NCI-H510A treated with DMSO at 0.1 percent for 48 hours (cell line): ENCODE measurements at regions not wholly inside any gene's neighbourhood (a gene's known extent, or its start where the extent isn't known, plus 50 kb on each side); places are given as distances from the start of the nearest gene placed in this dataset.
"Not testable (repeated sequence)": the region's sequence is repeated elsewhere in the genome, so short reads cannot be mapped to it uniquely, and the experiment has no call there.

ENCODE experiments used
- DNase-seq: peaks from one replicate; lab custom pipeline; 2025; lab: John Stamatoyannopoulos, UW

DNA sequence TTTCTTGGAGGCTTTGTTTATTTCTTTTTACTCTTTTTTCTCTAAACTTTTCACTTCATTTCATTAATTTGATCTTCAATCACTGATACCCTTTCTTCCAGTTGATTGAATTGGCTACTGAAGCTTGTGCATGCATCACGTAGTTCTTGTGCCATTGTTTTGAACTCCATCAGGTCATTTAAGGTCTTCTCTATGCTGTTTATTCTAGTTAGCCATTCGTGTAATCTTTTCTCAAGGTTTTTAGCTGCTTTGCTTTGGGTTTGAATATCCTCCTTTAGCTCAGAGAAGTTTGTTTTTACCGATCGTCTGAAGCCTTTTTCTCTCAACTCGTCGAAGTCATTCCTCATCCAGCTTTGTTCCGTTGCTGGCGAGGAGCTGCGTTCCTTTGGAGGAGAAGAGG is 189.9 kb downstream of the TTC6 start:
- DNase-seq = not testable (repeated sequence)

DNA sequence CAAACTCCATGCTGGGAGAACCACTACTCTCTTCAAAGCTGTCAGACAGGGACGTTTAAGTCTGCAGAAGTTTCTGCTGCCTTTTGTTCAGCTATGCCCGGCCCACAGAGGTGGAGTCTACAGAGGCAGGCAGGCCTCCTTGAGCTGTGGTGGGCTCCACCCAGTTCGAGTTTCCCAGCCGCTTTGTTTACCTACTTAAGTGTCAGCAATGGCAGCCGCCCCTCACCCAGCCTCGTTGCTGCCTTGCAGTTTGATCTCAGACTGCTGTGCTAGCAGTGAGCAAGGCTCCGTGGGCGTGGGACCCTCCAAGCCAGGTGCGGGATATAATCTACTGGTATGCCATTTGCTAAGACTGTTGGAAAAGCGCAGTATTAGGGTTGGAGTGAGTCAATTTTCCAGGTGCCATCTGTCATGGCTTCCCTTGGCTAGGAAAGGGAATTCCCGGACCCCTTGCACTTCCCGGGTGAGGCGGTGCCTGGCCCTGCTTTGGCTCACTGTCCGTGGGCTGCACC is 190.7 kb downstream of the TTC6 start:
- DNase-seq = not testable (repeated sequence)

DNA sequence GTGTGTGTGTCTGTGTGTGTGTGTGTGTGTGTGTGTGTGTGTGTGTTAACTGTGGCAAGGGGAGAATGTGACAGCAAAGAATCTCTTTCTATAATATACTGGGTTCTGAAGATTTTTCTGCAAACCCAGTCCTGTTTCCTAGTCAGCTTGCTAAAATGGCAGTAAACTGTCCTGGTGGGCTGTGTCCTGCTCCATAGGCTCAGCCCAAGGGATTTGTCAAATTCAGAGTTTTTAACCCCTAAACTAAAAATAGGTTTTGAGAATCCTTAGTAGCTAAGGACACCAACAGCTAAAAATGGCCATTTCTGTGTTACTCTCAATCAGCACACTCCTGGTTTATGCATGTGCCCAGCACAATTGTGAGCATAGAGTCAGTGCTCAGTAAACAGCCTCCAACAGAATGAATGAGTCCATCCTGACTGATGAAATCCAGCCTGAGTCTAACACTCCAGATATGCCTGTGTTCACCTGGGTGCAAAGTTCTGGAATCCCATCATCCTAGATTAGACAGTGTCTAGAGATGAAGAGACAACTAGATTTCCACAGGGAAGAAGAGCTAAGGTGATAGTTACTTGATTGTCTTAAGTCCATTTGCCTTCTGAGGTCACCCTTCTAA is 192.6 kb downstream of the TTC6 start:
- DNase-seq = no peak

DNA sequence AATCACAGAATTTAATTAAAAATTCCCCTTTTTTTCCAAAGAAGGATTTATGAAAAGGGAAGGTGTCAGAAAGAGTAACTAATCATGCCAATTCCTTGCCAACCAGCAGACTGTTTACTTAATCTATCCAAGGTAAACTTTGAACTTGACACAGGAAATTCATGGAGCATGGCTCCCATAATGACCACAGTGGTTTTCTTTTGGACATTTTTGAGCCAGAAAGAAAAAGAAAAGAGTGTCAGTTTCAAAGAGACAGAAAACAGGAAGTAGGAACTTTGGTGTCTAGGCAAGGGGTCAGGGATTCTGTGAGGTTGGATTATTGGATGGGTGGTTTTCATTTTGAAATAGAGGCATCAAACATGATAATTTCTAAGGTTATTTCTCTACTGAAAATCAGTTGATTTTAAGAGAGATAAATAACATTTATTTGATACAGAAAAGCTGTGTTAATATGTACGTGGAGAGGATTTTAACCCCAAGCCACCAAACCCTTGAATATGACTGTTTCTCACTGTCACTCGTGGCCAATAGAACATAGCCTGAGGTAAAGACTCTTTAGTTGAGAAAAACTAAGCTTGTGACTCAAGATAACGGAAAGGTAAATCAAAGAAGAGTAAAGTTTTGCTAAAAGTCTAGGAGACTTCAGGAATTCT is 196.1 kb downstream of the TTC6 start:
- DNase-seq = no peak

DNA sequence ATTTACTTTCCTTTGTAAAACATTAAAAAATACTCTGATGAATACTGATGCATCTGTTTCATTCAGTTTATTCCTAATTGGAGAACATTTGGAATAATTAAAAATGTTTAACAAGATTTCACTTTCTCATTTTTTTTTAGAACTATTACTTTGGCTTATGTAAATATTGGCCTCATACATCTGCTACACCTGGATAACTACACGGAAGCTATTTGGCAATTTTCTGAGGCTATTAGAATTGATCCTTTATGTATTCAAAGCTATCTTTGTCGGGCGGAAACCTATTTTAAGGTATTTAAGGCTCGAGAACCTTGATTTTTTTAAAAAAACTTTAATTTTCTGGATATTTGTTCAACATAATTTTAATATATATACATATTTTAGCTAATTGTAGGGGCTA is 196.7 kb downstream of the TTC6 start:
- no peak for DNase-seq

DNA sequence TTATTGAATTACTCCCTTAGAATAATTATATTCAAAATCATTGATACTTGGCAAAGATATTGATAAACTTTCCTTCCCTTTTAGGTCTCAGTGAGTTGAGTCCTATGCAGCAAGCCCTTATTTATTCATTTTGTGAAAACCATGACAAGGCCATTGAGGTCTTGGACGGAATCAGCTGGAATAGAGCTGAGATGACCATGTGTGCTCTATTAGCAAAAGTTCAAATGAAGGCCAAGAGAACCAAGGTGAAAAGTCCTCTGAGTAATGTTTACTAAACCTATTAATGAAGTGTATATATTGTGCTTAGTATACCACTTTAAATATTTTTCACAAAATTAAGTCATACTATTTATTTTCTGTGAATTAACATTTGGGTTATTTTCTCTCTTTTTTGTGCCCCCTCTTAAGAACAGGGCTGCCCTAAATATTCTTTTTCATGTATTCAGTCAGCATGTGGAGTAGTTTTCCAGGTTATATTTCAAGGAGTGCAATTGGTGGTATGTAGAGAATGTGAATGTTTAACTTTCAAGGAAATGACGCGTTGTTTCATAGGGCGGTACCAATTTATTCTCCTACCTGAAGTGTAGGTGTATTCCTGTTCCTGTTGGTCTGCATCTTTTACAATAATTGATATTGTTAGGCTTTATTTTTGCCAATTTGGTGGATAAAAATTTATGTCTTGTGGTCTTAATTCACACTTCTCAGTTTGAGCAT is 201.4 kb downstream of the TTC6 start:
- no peak for DNase-seq

DNA sequence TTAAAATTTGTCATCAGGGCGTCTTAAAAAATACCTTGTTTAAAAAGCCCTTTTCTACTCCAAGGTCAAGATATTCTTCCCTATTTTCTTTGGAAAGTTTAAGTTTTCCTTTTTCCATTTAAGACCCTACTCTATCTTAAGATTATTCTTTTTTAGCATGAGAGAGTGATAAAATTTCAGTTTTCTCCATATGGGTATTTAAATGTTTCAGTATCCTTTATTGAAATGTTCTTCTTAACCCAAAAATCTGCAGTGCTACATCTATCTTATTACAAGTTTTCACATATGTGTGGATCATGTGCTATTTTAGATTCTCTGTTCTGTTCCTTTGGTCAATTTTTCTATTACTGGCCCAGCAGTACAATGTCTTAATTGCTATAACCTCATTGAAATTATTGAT is 202.2 kb downstream of the TTC6 start:
- DNase-seq = no peak

DNA sequence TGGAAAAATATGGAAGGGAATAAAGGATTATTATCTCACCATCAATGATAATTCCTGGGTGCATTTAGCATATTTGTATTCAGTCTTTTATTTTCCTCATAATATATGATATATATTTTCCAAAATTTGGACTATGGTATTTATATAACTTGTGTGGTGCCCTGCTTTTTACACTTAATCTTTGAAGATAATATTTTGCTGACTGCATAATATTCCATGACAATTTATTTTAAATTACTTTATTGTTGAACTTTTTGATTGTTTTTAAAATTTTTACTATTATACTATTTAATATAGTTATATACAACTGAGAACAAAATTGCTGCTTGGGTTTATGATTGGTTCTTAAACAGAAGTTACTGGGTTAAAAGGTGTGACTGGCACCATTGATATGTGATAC is 212.3 kb downstream of the TTC6 start:
- DNase-seq = no peak

DNA sequence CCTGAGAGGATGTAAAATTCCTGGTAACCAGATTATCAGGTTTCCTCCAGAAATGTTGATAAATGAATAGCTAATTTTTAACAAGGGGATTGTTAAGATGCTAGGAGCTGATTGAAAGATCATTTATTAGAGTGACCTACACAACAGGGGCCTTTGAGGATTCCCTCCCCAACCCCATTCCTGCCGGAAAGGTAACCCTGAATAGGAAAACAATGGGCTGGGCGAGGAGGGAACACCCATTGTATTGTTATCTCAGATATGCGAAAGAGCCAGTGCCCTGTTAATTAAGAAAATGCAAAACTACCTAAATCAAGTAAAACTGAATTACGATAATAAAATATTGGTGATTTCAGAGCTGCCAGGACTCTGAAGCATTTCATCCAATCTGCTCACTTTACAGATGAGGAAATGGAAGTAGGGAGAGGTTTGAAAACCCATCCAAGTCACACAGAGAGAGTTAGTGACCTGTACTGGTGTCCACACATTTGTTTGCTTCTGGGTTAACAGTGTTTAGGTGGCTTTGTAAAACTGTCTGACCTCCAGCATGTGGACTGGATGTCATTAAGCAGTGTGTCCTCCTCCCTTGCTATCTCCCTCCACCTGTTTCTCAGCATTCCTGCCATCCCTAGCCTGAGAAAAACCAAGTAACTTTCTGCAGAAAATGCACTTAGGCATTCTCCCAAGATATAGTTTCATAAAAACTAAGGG is 214.8 kb downstream of the TTC6 start:
- DNase-seq = no peak

DNA sequence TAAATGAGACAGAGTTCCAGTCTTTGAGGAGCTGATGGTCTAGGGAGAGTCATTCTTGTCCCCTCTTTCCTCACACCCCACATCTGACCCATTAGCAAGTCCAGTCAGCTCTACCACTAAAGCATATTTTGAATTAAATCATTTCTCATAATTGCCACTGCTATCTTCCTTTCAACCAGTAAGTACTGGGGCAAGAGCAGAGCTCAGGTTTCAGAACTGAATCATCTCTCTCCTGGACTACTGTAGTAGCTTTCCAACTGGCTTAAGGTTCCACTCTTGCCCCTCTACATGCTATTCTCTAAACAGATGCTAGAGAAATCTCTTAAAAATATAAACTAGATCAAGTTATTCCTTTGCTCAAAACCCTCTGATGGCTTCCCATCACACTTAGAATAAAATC is 218.3 kb downstream of the TTC6 start:
- no peak for DNase-seq

DNA sequence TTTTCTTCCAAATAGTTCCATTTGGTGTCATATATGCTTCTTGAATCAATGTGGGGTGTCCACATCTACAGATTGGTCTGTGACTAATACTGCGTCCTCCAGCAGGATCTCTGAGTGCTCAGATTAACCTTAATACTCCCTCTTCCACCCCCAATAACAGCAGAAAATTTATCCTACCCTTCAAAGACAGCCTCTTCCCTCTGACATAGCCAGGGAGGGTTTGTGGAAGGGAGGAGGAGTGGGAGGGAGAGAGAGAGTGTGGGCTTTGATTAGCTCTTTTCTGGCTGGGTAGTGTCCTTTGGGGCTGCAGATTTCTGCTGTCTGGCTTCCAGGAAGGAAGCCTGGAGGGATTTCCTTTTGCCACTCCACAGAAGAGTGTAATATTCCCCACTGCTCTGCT is 220.7 kb downstream of the TTC6 start:
- DNase-seq = no peak

DNA sequence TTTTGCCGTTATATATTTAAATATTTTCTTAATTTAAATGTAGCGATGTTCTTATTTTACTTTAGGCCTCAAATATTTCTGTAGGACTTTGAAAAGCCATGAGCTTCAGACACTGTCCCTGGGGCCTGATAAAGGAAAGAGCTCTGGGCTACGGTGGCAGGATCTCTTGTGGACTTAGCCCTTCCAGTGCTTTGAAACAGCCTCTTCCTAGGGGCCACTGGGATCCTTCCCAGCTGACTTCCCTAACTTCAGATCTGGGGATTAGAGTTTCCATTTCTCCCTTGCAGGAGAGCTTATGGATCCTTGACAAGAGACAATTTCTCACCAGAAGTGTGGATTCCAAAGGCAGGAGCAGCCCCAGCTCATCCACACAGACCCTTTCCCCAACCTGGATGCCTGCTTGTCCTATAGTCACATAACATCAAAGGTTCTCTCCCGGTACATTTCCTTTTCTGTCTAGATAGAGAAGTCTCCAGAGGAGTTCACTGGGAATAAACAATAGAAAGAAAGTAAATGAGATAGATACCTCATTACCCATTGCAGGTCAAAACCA is 221.4 kb downstream of the TTC6 start:
- DNase-seq = no peak

DNA sequence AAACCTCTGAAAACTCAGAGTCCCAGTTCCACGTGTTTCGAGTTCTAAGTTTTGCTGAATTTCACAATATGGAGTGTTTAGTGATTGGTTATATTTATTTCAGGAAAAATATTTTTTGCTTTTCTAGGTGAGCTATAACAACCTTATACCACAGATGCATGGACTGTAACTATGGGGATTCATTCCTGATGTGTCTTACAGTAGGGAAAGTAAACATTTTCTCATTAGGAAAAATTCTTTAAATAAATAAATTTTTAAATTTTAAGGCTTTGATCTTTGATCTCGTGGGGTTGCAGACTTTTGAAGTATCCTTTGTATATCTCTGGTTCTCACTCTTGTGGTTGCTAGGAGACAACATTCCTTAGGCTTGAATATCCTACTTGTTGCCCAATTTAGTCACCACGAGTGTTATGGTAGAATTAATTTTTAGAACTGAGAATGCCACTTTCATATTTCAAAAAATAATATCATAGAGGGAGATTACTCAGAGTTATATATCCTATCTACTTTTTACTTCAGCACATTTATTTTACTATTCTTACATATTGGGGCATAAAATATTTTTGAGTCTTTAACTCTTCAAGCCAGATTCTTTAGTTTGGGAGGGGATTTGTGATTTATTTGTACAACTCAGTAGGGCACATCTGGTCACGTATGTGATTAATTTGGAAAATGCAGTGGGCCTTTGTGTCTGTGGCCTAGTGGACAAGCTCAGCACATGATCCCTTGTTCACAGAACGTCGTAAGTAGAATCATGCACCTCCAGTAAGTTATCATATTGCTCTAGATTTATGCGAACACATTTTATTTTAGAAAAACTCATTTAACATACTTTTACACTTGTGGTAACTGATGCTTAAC is 224.0 kb downstream of the TTC6 start:
- no peak for DNase-seq

DNA sequence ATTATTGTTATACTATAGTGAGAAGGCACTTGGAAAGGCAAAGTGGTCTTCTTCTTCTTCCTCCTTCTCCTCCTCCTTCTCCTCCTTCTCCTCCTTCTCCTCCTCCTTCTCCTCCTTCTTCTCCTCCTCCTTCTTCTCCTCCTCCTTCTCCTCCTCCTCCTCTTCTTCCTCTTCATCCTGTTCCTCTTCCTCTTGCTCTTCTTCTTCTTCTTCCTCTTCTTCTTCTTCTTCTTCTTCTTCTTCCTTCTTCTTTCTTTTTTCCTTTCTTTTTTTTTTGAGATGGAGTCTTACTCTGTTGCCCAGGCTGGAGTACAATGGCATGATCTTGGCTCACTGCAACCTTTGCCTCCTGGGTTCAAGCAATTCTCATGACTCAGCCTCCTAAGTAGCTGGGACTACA is 225.4 kb downstream of the TTC6 start:
- not testable (repeated sequence) for DNase-seq

DNA sequence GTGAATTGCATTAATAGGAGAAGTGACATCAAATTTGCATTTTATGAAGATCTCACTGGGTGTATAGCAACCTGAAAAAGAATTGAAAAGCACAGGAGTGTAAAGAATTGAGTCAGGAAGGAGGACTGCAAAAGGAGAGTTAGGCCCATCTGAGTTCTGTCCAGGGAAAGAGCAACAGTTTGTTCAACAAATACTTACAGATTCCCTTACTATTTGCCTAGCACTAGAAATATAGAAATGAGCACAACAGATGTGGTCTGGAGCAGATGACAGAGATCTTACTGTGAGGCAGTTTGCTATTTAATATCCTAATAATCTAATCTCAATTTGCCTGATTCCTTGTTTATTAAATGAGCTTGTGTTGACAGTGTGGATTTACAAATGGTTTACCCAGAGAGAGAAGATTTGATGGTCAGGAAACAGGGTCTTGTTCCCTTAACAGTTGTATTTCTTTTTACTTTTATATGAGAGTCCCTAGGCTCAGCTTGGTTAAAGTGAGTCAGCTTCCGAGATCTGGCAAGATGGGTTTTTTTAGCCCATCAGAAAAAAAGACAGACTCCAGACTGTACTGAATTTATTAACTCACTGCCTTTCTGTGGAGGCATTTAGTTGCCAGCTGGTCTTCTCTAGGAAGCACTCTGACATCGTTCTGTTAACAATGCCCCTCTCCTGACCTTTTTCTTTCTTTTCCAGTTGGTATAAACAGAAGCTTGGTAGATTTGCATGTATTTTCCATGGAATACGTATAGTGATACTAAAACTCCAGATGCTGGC is 229.7 kb downstream of the TTC6 start:
- no peak for DNase-seq

DNA sequence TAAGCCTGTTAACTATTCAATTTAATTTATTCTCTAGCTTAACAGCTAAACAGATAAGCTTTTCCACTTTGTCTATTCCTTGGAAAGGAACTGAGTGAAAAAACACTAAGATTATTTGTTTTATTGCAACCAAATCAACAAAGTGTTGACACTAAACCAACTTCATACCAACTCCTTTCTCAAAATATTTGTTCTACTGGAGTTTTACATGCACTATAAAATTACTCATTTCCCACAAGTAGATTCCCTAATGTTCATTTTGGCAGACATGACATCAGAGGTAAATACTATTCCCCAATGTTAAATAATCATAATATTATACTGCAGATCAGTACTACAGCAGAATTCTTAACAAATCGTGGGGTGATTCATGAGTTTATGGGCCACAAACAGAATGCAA is 231.4 kb downstream of the TTC6 start:
- no peak for DNase-seq

DNA sequence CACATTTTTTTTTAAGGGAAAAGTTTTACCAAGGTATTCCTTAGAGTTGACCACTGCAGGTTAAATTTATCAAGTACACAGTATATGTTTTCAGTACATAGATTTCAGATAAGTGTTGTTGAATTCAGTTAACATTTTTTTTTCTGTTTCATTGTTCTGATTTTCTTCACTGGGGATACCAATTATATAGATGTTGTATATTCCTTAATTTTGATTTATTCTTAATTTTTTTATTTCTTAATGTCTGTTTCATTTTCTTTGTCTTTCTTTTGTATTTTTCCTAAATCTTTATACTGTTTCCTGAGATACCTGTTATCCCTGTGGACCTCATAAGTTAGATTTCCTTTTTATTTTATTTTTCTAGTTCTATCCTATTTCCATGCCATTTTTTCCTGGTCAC is 234.8 kb downstream of the TTC6 start:
- no peak for DNase-seq

DNA sequence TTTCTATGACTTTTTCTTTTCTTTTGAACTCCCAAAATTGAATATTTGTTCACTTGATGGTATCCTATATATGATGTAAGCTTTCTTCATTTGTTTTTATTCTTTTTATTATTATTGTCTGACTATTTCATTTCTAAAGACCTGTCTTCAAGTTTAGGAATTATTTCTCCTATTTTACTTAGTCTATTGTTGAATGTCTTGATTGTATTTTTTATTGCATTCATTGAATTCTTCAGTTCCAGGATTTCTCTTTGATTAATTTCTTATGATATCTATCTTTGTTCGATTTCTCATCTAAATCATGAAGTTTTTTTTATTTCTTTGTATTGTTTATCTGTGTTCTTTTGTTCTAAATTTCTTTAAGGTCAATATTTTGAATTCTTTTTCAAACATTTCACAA is 238.8 kb downstream of the TTC6 start:
- DNase-seq = no peak

DNA sequence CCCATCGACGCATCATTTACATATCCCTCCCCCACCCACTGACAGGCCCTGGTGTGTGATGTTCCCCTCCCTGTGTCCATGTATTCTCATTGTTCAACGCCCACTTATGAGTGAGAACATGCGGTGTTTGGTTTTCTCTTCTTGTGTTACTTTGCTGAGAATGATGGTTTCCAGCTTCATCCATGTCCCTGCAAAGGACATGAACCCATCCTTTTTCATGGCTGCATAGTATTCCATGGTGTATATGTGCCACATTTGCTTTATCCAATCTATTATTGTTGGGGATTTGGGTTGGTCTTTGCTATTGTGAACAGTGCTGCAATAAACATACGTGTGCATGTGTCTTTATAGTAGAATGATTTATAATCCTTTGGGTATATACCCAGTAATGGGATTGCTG is 243.3 kb downstream of the TTC6 start:
- not testable (repeated sequence) for DNase-seq

DNA sequence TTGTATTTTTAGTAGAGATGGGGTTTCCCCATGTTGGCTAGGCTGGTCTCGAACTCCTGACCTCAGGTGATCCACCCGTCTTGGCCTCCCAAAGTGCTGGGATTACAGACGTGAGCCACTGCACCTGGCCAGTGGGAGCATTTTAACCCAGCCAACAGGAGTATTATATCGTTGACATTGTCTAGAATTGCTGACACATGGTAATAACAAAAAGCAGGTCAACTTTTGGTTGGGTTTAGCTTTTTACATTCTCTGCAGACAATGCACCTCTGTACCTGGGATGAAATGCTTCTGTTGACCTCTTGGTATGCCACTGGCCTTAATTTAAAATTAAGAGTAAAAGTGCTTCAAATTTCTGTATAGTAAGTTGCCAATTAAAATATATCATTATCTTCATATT is 245.6 kb downstream of the TTC6 start:
- DNase-seq = not testable (repeated sequence)

DNA sequence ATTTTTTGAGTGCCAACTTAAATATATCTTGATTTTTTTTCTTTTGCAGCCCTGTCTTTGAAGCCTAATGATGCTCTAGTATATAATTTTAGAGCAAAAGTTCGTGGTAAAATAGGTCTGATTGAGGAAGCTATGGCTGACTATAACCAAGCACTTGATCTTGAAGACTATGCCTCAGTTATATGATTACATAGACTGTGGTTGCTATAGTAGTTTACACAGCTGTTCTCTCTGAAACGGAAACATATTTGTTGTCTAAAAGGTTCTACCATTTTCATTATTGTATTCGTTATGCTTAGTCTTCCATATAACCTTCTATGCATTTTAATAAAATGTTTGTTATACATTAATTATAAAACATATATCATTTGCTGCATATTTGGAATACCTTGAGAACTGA is 246.7 kb downstream of the TTC6 start:
- peak; percentile 53 for DNase-seq
